Liver (tissue), 8 donors: ENCODE measurements at regions not wholly inside any gene's neighbourhood (a gene's known extent, or its start where the extent isn't known, plus 50 kb on each side); places are given as distances from the start of the nearest gene placed in this dataset.

Experiments used
- DNase-seq: peaks from one replicate; pipeline ENCODE4 v3.0.0-alpha.2; 2017; ENCODE audit warnings: low spot score
- H3K27ac ChIP-seq, 2 donors: one replicate each; pipeline ENCODE4 v1.7.0; 2013; ENCODE audit warnings: inconsistent platforms in 2 of 2, low read length in 2 of 2, control low read depth in 1 of 2, low read depth in 1 of 2, mild to moderate bottlenecking in 1 of 2
- H3K27me3 ChIP-seq, 4 donors: one replicate each; pipeline versions ENCODE4 v1.6.1 to v1.7.0; 2013; ENCODE audit warnings: low read length in 3 of 4, inconsistent platforms in 1 of 4, mild to moderate bottlenecking in 1 of 4, moderate library complexity in 1 of 4; ENCODE audit not compliant: control insufficient read depth in 4 of 4, insufficient read depth in 4 of 4
- H3K36me3 ChIP-seq, 4 donors: one replicate each; pipeline versions ENCODE4 v1.6.1 to v1.7.0; 2013; ENCODE audit warnings: low read length in 3 of 4, mild to moderate bottlenecking in 3 of 4, low read depth in 1 of 4, moderate library complexity in 1 of 4; ENCODE audit not compliant: control insufficient read depth in 4 of 4, insufficient read depth in 3 of 4
- H3K4me1 ChIP-seq, 4 donors: one replicate each; pipeline versions ENCODE4 v1.6.1 to v1.7.0; 2013; ENCODE audit warnings: low read length in 3 of 4, mild to moderate bottlenecking in 3 of 4, moderate library complexity in 1 of 4; ENCODE audit not compliant: control insufficient read depth in 4 of 4, insufficient read depth in 4 of 4
- H3K4me3 ChIP-seq, 3 donors: one replicate each; pipeline versions ENCODE4 v1.6.1 to v1.7.0; 2013; ENCODE audit warnings: low read length in 3 of 3, control low read depth in 1 of 3, low read depth in 1 of 3, mild to moderate bottlenecking in 1 of 3
- H3K9ac ChIP-seq, 2 donors: one replicate each; pipeline ENCODE4 v1.7.0; 2013; ENCODE audit warnings: low read length in 2 of 2, mild to moderate bottlenecking in 2 of 2, moderate library complexity in 2 of 2, control low read depth in 1 of 2, low read depth in 1 of 2
- H3K9me3 ChIP-seq, 4 donors: one replicate each; pipeline versions ENCODE4 v1.6.1 to v1.7.0; 2013; ENCODE audit warnings: low read length in 3 of 4; ENCODE audit not compliant: control insufficient read depth in 4 of 4
- FOXA1 ChIP-seq: IDR thresholded peaks from 2 replicates; pipeline ENCODE4 v1.6.1; 2016; ENCODE audit warnings: antibody characterized with exemption
- HNF4A ChIP-seq, 2 donors: conservative IDR thresholded peaks; 2 replicates each; pipeline ENCODE4 v1.6.1; 2016; ENCODE audit warnings: antibody characterized with exemption in 2 of 2, mild to moderate bottlenecking in 2 of 2
- NR2F2 ChIP-seq: IDR thresholded peaks from 2 replicates; pipeline ENCODE4 v1.6.1; 2016; ENCODE audit warnings: antibody characterized with exemption
- RAD21 ChIP-seq, 2 donors: IDR thresholded peaks; 2 replicates each; pipeline ENCODE4 v1.6.1; 2016; ENCODE audit warnings: antibody characterized with exemption in 2 of 2, mild to moderate bottlenecking in 2 of 2
- RXRA ChIP-seq, 2 donors: IDR thresholded peaks; 2 replicates each; pipeline ENCODE4 v1.6.1; 2017 to 2018; ENCODE audit warnings: antibody characterized with exemption in 2 of 2, mild to moderate bottlenecking in 1 of 2
- SP1 ChIP-seq: IDR thresholded peaks from 2 replicates; pipeline ENCODE4 v1.6.1; 2018; ENCODE audit warnings: antibody characterized with exemption, mild to moderate bottlenecking
- YY1 ChIP-seq: IDR thresholded peaks from 2 replicates; pipeline ENCODE4 v1.6.1; 2016; ENCODE audit warnings: antibody characterized with exemption, mild to moderate bottlenecking
- WGBS: extraction: QIAGEN DNeasy Blood & Tissue Kit; methylation state at CpG from one replicate; pipeline ENCODE4 v1.1.7; 2013; 5-methylcytosine and 5-hydroxymethylcytosine counted together
- TF ChIP-seq, protein P1 (sequence below): IDR thresholded peaks from 2 replicates; pipeline ENCODE4 v1.6.1; 2016; ENCODE audit warnings: antibody characterized with exemption
- TF ChIP-seq, protein P2 (sequence below): fragments of 150-350 bp; IDR thresholded peaks from 2 replicates; pipeline ENCODE4 v1.5.1; 2017; ENCODE audit warnings: improper control_type of control experiment, low read depth, low read length; ENCODE audit not compliant: missing input control
- donor health status: healthy.
- donor health status: healthy.
- donor health status: healthy.
- donor health status: healthy.
- donor health status: healthy.

GRCh38 chr3:161796780-161797179 is 300.2 kb downstream of the OTOL1 start:
- DNase-seq = no peak
- H3K4me3 ChIP-seq = no peak overlapping the region
- peaks cover 0 to 5% (median 2%) of the 10 kb centered on the region in 4 donors for H3K4me1 ChIP-seq
- TF ChIP-seq RXRA (IDR thresholded peaks at IDR 0.05) = no peak
- peak; percentile 26 for TF ChIP-seq NR2F2
- no peaks in the 10 kb centered on the region for H3K36me3 ChIP-seq
- H3K9ac ChIP-seq = no peak overlapping the region
- H3K27ac ChIP-seq = no peak overlapping the region
- H3K27me3 ChIP-seq = no peaks in the 10 kb centered on the region
- H3K9me3 ChIP-seq = no peaks in the 10 kb centered on the region

DNA sequence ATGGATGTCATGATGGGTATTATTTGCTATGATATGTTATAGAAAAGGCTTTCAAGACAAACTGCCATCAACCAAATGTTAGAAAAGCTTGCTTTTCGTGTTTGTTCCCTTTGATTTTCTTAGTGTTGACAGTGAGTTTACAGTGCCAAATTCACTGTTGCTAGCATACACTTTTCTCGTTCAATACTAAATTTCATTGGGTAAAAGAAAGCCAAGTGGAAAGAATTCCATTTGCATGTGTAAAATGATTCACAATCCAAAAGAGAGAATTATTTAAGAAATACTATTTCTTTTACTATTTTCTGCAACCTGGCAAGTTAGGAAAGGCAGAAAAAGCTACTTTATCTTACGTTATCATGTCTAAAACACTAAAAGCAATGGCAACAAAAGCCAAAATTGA is 301.4 kb downstream of the OTOL1 start:
- Histone ChIP-seq H3K9me3 (no peaks in the 10 kb centered on the region), H3K4me1 (peaks cover 0 to under 1% (median 0%) of the 10 kb centered on the region in 4 donors), H3K27ac (no peak overlapping the region), H3K27me3 (no peaks in the 10 kb centered on the region), H3K9ac (no peak overlapping the region), H3K4me3 (no peak overlapping the region), H3K36me3 (no peaks in the 10 kb centered on the region)
- DNase-seq = no peak
- WGBS = 70% methylated on average over 3 of the region's 3 CpGs
- TF ChIP-seq, protein P1, sequence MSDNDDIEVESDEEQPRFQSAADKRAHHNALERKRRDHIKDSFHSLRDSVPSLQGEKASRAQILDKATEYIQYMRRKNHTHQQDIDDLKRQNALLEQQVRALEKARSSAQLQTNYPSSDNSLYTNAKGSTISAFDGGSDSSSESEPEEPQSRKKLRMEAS = no peak
- TF ChIP-seq RAD21 (IDR thresholded peaks at IDR 0.05) = no peak

DNA sequence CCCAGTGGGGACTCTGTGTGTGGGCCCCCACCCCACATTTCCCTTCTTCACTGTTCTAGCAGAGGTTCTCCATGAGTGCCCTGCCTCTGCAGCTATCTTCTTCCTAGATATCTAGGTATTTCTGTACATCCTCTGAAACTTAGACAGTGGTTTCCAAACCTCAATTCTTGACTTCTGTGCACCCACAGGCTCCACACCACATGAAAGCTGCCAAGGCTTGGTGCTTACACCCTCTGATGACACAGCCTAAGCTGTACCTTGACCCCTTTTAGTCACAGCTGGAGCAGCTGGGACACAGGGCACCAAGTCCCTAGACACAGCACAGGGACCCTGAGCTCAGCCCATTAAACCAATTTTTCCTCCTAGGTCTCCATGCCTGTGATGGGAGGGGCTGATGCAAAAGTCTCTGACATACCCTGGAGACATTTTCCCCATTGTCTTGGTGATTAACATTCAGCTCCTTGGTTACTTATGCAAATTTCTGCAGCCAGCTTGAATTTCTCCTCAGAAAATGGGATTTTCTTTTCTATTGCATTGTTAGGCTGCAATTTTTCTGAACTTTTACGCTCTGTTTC is 304.5 kb downstream of the OTOL1 start:
- Histone ChIP-seq H3K4me3 (no peak overlapping the region), H3K27ac (no peak overlapping the region), H3K4me1 (no peaks in the 10 kb centered on the region), H3K36me3 (no peaks in the 10 kb centered on the region), H3K9me3 (no peaks in the 10 kb centered on the region), H3K9ac (no peak overlapping the region), H3K27me3 (no peaks in the 10 kb centered on the region)
- no peak for DNase-seq
- WGBS = 79% methylated on average over 1 of the region's 1 CpG
- TF ChIP-seq YY1 = no peak
- no peak for TF ChIP-seq RAD21 (IDR thresholded peaks at IDR 0.05)
- no peak for TF ChIP-seq FOXA1
- no peak for TF ChIP-seq SP1
- TF ChIP-seq, protein P2, sequence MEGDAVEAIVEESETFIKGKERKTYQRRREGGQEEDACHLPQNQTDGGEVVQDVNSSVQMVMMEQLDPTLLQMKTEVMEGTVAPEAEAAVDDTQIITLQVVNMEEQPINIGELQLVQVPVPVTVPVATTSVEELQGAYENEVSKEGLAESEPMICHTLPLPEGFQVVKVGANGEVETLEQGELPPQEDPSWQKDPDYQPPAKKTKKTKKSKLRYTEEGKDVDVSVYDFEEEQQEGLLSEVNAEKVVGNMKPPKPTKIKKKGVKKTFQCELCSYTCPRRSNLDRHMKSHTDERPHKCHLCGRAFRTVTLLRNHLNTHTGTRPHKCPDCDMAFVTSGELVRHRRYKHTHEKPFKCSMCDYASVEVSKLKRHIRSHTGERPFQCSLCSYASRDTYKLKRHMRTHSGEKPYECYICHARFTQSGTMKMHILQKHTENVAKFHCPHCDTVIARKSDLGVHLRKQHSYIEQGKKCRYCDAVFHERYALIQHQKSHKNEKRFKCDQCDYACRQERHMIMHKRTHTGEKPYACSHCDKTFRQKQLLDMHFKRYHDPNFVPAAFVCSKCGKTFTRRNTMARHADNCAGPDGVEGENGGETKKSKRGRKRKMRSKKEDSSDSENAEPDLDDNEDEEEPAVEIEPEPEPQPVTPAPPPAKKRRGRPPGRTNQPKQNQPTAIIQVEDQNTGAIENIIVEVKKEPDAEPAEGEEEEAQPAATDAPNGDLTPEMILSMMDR = no peak
- TF ChIP-seq HNF4A (conservative IDR thresholded peaks at IDR 0.05) = peak in 1 of 2 donors; percentile 36

GRCh38 chr3:161818106-161818505 is 321.5 kb downstream of the OTOL1 start:
- no peaks in the 10 kb centered on the region for H3K36me3 ChIP-seq
- H3K27me3 ChIP-seq = no peaks in the 10 kb centered on the region
- 93% methylated on average over 1 of the region's 1 CpG for WGBS

More at GRCh38 chr3:161818106-161818505, 321.5 kb downstream of the OTOL1 start:
- Histone ChIP-seq H3K4me3 (no peak overlapping the region), H3K4me1 (peaks cover 0 to 11% (median 10%) of the 10 kb centered on the region in 4 donors), H3K9ac (no peak overlapping the region), H3K9me3 (no peaks in the 10 kb centered on the region), H3K27ac (no peak overlapping the region)
- no peak for DNase-seq
- TF ChIP-seq RAD21 (IDR thresholded peaks at IDR 0.05) (no peak), YY1 (no peak)
- TF ChIP-seq, protein P2 = no peak
